GM19043 (cell line): ENCODE measurements at regions not wholly inside any gene's neighbourhood (a gene's known extent, or its start where the extent isn't known, plus 50 kb on each side); places are given as distances from the start of the nearest gene placed in this dataset.
A peak's percentile ranks its signal among the peaks of the same experiment; 100 is the strongest.
"Not testable (repeated sequence)": the region's sequence is repeated elsewhere in the genome, so short reads cannot be mapped to it uniquely, and the experiment has no call there.

Source experiments
- ATAC-seq: cut with Tn5 transposase; IDR thresholded peaks from one replicate; pipeline ENCODE4 v1.9.1; 2021; ENCODE audit warnings: low read depth; ENCODE audit not compliant: unreplicated experiment

GRCh38 chr10:28387140-28387539 is 84.3 kb upstream of the MPP7 start:
- ATAC-seq = no peak

- ATAC-seq = no peak
Observed at GRCh38 chr10:28391283-28391682, 88.4 kb upstream of the MPP7 start.

- ATAC-seq = peak; percentile 63
Observed at GRCh38 chr10:28393956-28394568, 91.2 kb upstream of the MPP7 start.

GRCh38 chr10:28396331-28396730 is 93.5 kb upstream of the MPP7 start:
- ATAC-seq = no peak

- ATAC-seq = no peak
Observed at GRCh38 chr10:28397229-28397628, 94.4 kb upstream of the MPP7 start.

GRCh38 chr10:28400176-28400575 is 97.3 kb upstream of the MPP7 start:
- no peak for ATAC-seq

GRCh38 chr10:28400681-28401080 is 97.8 kb upstream of the MPP7 start:
- no peak for ATAC-seq

- not testable (repeated sequence) for ATAC-seq
Observed at GRCh38 chr10:28402611-28403073, 99.8 kb upstream of the MPP7 start.

- no peak for ATAC-seq
Observed at GRCh38 chr10:28403090-28403489, 100.2 kb upstream of the MPP7 start.

- no peak for ATAC-seq
Observed at GRCh38 chr10:28408237-28408777, 105.4 kb upstream of the MPP7 start.

- ATAC-seq = no peak
Observed at GRCh38 chr10:28410420-28411135, 107.7 kb upstream of the MPP7 start.

- no peak for ATAC-seq
Observed at GRCh38 chr10:28411136-28411460, 108.2 kb upstream of the MPP7 start.

- ATAC-seq = no peak
Observed at GRCh38 chr10:28411648-28412047, 108.8 kb upstream of the MPP7 start.

GRCh38 chr10:28418069-28418468 is 114.8 kb upstream of the WAC start:
- ATAC-seq = no peak

- no peak for ATAC-seq
Observed at GRCh38 chr10:28425422-28425821, 107.5 kb upstream of the WAC start.

- no peak for ATAC-seq
Observed at GRCh38 chr10:28426392-28427159, 106.3 kb upstream of the WAC start.

GRCh38 chr10:28427376-28427775 is 105.5 kb upstream of the WAC start:
- no peak for ATAC-seq

GRCh38 chr10:28429045-28429444 is 103.9 kb upstream of the WAC start:
- no peak for ATAC-seq

- no peak for ATAC-seq
Observed at GRCh38 chr10:28429573-28430216, 103.2 kb upstream of the WAC start.

GRCh38 chr10:28431139-28431538 is 101.8 kb upstream of the WAC start:
- ATAC-seq = no peak

GRCh38 chr10:28432210-28432676 is 100.7 kb upstream of the WAC start:
- ATAC-seq = peak; percentile 83
